Panc1 (cell line): ENCODE measurements at regions not wholly inside any gene's neighbourhood (a gene's known extent, or its start where the extent isn't known, plus 50 kb on each side); places are given as distances from the start of the nearest gene placed in this dataset.

Experiments
- ATAC-seq: fragments of 200-7000 bp; cut with Tn5 transposase; 2 replicates; pipeline ENCODE4 v1.9.1; 2020; ENCODE audit warnings: mild to moderate bottlenecking, moderate library complexity
- BruUV-seq: library from RNA; stranded (reverse); fragments of 400-500 nt; replicated peaks from 2 replicates; lab custom pipeline; 2021; lab: Mats Ljungman, UMichigan
- CTCF ChIA-PET: fragments of 300-600 bp; sonication (Branson Sonifier 250); formaldehyde crosslinking; loops from one replicate; lab custom pipeline; 2022; ENCODE audit warnings: antibody characterized with exemption; lab: Charles Lee
- POLR2A ChIA-PET: fragments of 300-600 bp; sonication (Branson Sonifier 250); formaldehyde crosslinking; loops from one replicate; lab custom pipeline; 2022; ENCODE audit warnings: antibody characterized with exemption; lab: Charles Lee
- DNase-seq: peaks from one replicate; pipeline ENCODE4 v3.0.0-alpha.2; 2010; ENCODE audit warnings: low read depth, low spot score
- H3K27ac ChIP-seq: 2 replicates; pipeline ENCODE4 v1.5.1; 2011; ENCODE audit warnings: mild to moderate bottlenecking, low read length, inconsistent platforms
- H3K27me3 ChIP-seq: fragments of 200-500 bp; sonication (Bioruptor generic); 2 replicates; pipeline ENCODE4 v1.6.0; 2014; ENCODE audit warnings: low read length, inconsistent platforms; ENCODE audit not compliant: control insufficient read depth, insufficient read depth
- H3K36me3 ChIP-seq: fragments of 200-500 bp; sonication (Bioruptor generic); 2 replicates; pipeline ENCODE4 v1.5.1; 2014; ENCODE audit warnings: inconsistent platforms, mild to moderate bottlenecking, low read length, moderate library complexity; ENCODE audit not compliant: control insufficient read depth, insufficient read depth
- H3K4me1 ChIP-seq: 2 replicates; pipeline ENCODE4 v1.5.1; 2011; ENCODE audit warnings: inconsistent platforms, mild to moderate bottlenecking, low read length, moderate library complexity; ENCODE audit not compliant: control insufficient read depth, insufficient read depth
- H3K4me3 ChIP-seq, 2 experiments: 2 replicates each; pipeline ENCODE4 v1.5.1; 2011 to 2012; ENCODE audit warnings: low read depth in 2 of 2, low read length in 2 of 2, mild to moderate bottlenecking in 2 of 2, inconsistent platforms in 1 of 2, moderate library complexity in 1 of 2
- H3K9me3 ChIP-seq: fragments of 200-500 bp; sonication (Bioruptor generic); 2 replicates; pipeline ENCODE4 v1.5.1; 2014; ENCODE audit warnings: low read depth, mild to moderate bottlenecking, inconsistent platforms, low read length, moderate library complexity; ENCODE audit not compliant: control insufficient read depth, insufficient read depth
- CTCF ChIP-seq: fragments of 450-650 bp; IDR thresholded peaks from 2 replicates; pipeline ENCODE4 v1.5.1; 2017; ENCODE audit warnings: mild to moderate bottlenecking
- POLR2AphosphoS5 ChIP-seq: IDR thresholded peaks from 2 replicates; pipeline ENCODE4 v1.6.1; 2012; ENCODE audit warnings: mild to moderate bottlenecking, low read depth, low read length, moderate library complexity
- SIN3A ChIP-seq: IDR thresholded peaks from 2 replicates; pipeline ENCODE4 v1.6.1; 2012; ENCODE audit warnings: low read depth, mild to moderate bottlenecking, low read length, moderate library complexity, borderline replicate concordance; ENCODE audit not compliant: insufficient read depth
- TCF7L2 ChIP-seq: IDR thresholded peaks from 2 replicates; pipeline ENCODE4 v1.6.1; 2011; ENCODE audit warnings: mild to moderate bottlenecking, low read depth, low read length, inconsistent platforms
- in situ Hi-C: cut with HindIII; loops from 2 replicates; pipeline ENCODE4 v1.10.0; 2016; ENCODE audit warnings: low sequenced_read_pairs, low pct_unique_long_range_greater_than_20kb
- intact Hi-C: fragments of 100-400 bp; cut with micrococcal nuclease; formaldehyde crosslinking; loops from one replicate; pipeline ENCODE4 v1.10.0; 2022; ENCODE audit not compliant: unreplicated experiment
- TF ChIP-seq, protein P1 (sequence below), 2 experiments: IDR thresholded peaks; 2 replicates each; pipeline ENCODE4 v1.6.1; 2011 to 2012; ENCODE audit warnings: low read depth in 2 of 2, control low read depth in 1 of 2, low read length in 1 of 2, mild to moderate bottlenecking in 1 of 2, moderate library complexity in 1 of 2; ENCODE audit not compliant: insufficient read depth in 1 of 2

GRCh38 chr15:95591886-95592285, 738.6 kb upstream of the NR2F2 start:
- in situ Hi-C loops, result no loop called here
- Histone ChIP-seq H3K9me3 (no peaks in the 10 kb centered on the region), H3K4me1 (no peaks in the 10 kb centered on the region), H3K4me3 (no peak overlapping the region), H3K36me3 (no peaks in the 10 kb centered on the region), H3K27ac (no peak overlapping the region), H3K27me3 (no peaks in the 10 kb centered on the region)
- TF ChIP-seq TCF7L2 (no peak), CTCF (no peak), POLR2AphosphoS5 (no peak), SIN3A (no peak)
- TF ChIP-seq, protein P1, sequence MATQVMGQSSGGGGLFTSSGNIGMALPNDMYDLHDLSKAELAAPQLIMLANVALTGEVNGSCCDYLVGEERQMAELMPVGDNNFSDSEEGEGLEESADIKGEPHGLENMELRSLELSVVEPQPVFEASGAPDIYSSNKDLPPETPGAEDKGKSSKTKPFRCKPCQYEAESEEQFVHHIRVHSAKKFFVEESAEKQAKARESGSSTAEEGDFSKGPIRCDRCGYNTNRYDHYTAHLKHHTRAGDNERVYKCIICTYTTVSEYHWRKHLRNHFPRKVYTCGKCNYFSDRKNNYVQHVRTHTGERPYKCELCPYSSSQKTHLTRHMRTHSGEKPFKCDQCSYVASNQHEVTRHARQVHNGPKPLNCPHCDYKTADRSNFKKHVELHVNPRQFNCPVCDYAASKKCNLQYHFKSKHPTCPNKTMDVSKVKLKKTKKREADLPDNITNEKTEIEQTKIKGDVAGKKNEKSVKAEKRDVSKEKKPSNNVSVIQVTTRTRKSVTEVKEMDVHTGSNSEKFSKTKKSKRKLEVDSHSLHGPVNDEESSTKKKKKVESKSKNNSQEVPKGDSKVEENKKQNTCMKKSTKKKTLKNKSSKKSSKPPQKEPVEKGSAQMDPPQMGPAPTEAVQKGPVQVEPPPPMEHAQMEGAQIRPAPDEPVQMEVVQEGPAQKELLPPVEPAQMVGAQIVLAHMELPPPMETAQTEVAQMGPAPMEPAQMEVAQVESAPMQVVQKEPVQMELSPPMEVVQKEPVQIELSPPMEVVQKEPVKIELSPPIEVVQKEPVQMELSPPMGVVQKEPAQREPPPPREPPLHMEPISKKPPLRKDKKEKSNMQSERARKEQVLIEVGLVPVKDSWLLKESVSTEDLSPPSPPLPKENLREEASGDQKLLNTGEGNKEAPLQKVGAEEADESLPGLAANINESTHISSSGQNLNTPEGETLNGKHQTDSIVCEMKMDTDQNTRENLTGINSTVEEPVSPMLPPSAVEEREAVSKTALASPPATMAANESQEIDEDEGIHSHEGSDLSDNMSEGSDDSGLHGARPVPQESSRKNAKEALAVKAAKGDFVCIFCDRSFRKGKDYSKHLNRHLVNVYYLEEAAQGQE (IDR thresholded peaks at IDR 0.05; ENCODE audit: insufficient read depth in 1 of 2, low read depth in 2 of 2, low read length in 1 of 2), result no peak
- intact Hi-C loops, result no loop called here
- ChIA-PET POLR2A (no interaction called here), CTCF (no interaction called here)
- DNase-seq, result no peak
- no TSS peak for BruUV-seq
- ATAC-seq, result no peak

DNA sequence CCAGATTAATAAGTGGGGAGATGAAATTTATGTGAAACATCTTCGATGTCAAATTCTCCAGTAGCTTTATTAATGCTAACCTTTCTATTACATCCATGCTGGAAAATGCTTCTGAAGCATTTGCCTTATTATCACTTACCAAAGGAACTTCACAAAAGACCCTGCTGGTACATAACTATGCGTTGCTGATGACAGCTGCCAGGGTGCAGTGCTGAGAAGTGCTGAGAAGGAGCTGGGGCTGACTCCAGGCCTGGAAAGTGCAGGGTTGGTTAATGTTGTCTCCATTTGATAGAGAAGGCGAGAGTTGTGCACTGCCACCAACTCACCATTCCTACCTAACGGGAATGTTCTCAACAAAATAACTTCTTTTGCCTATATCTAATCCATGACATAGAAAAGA, 736.0 kb upstream of the NR2F2 start:
- no peaks in the 10 kb centered on the region for H3K27me3 ChIP-seq
- in situ Hi-C loops (no loop called here), intact Hi-C loops (no loop called here)
- TF ChIP-seq, protein P1 (IDR thresholded peaks at IDR 0.05; ENCODE audit: insufficient read depth in 1 of 2, low read depth in 2 of 2, low read length in 1 of 2), result no peak
- no peak for TF ChIP-seq POLR2AphosphoS5
- TF ChIP-seq TCF7L2, result no peak
- TF ChIP-seq SIN3A, result no peak
- TF ChIP-seq CTCF, result no peak
- H3K4me3 ChIP-seq, result no peak overlapping the region
- DNase-seq (no peak), ATAC-seq (no peak)
- ChIA-PET POLR2A (no interaction called here), CTCF (no interaction called here)
- no peaks in the 10 kb centered on the region for H3K36me3 ChIP-seq
- H3K9me3 ChIP-seq, result no peaks in the 10 kb centered on the region
- H3K4me1 ChIP-seq, result no peaks in the 10 kb centered on the region
- no TSS peak for BruUV-seq
- H3K27ac ChIP-seq, result no peak overlapping the region
